ENCODE measurements at regions not wholly inside any gene's neighbourhood (a gene's known extent, or its start where the extent isn't known, plus 50 kb on each side); places are given as distances from the start of the nearest gene placed in this dataset.

GRCh38 chr4:74878323-74878722 lies 54.6 kb upstream of the PARM1 start:
- no peak for DNase-seq (ENCODE audit: low read depth in 3 of 3, low spot score in 2 of 3)

GRCh38 chr4:74875451-74875850 lies 57.5 kb upstream of the PARM1 start:
- DNase-seq (ENCODE audit: low read depth in 3 of 3, low spot score in 2 of 3), result no peak

GRCh38 chr4:74874753-74875367 lies 58.1 kb upstream of the PARM1 start:
- DNase-seq (ENCODE audit: low read depth in 3 of 3, low spot score in 2 of 3), result peak; percentile 67 to 82 (median 71)

- DNase-seq (ENCODE audit: low read depth in 3 of 3, low spot score in 2 of 3), result no peak
These were observed 59.2 kb upstream of the PARM1 start for GRCh38 chr4:74873545-74874301.

GRCh38 chr4:74858921-74859562 lies 64.7 kb upstream of the BTC start:
- no peak for DNase-seq (ENCODE audit: low read depth in 3 of 3, low spot score in 2 of 3)

- DNase-seq (ENCODE audit: low read depth in 3 of 3, low spot score in 2 of 3), result no peak
These were observed 61.6 kb upstream of the BTC start for GRCh38 chr4:74855879-74856278.

GRCh38 chr4:74848774-74849173 lies 54.5 kb upstream of the BTC start:
- DNase-seq (ENCODE audit: low read depth in 3 of 3, low spot score in 2 of 3), result no peak

- DNase-seq (ENCODE audit: low read depth in 3 of 3, low spot score in 2 of 3), result no peak
These were observed 51.5 kb upstream of the BTC start for GRCh38 chr4:74845834-74846233.

All from right renal cortex interstitium (tissue), 3 donors.